ENCODE measurements at regions not wholly inside any gene's neighbourhood (a gene's known extent, or its start where the extent isn't known, plus 50 kb on each side); places are given as distances from the start of the nearest gene placed in this dataset.

DNA sequence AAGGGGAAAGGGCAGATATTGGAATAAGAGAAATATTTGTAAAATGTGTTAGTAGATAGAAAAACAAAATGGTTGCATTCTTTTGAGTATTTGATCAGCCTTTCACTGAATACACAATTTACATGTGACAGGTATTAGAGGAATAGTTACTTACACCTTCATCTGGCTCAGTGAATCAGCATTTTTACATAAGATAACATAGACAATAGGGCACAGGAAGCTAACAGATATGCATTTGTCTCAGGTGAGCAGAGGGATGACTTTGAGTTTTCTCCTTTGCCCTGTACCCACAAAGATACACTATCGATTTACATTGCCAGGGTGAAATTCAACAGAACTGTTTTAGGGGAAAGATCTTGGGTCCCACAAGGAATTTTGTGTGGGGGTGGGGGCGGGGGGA lies 373.1 kb upstream of the NETO1 start:
- Histone ChIP-seq H3K36me3 (ENCODE audit: control insufficient read depth in 4 of 4, insufficient read depth in 3 of 4, low read depth in 1 of 4, low read length in 3 of 4) (no peaks in the 10 kb centered on the region), H3K4me1 (ENCODE audit: control insufficient read depth in 4 of 4, insufficient read depth in 4 of 4, low read length in 3 of 4) (no peaks in the 10 kb centered on the region), H3K27ac (ENCODE audit: low read depth in 1 of 2, low read length in 2 of 2) (no peak overlapping the region), H3K9me3 (ENCODE audit: control insufficient read depth in 4 of 4, low read length in 3 of 4) (no peaks in the 10 kb centered on the region), H3K9ac (ENCODE audit: low read depth in 1 of 2, low read length in 2 of 2) (no peak overlapping the region), H3K27me3 (ENCODE audit: control insufficient read depth in 4 of 4, insufficient read depth in 4 of 4, low read length in 3 of 4) (no peaks in the 10 kb centered on the region), H3K4me3 (ENCODE audit: low read depth in 1 of 3, low read length in 3 of 3) (no peak overlapping the region)
- 54% methylated on average over 2 of the region's 2 CpGs for WGBS
- DNase-seq (ENCODE audit: low spot score), result no peak
- TF ChIP-seq, protein P1, sequence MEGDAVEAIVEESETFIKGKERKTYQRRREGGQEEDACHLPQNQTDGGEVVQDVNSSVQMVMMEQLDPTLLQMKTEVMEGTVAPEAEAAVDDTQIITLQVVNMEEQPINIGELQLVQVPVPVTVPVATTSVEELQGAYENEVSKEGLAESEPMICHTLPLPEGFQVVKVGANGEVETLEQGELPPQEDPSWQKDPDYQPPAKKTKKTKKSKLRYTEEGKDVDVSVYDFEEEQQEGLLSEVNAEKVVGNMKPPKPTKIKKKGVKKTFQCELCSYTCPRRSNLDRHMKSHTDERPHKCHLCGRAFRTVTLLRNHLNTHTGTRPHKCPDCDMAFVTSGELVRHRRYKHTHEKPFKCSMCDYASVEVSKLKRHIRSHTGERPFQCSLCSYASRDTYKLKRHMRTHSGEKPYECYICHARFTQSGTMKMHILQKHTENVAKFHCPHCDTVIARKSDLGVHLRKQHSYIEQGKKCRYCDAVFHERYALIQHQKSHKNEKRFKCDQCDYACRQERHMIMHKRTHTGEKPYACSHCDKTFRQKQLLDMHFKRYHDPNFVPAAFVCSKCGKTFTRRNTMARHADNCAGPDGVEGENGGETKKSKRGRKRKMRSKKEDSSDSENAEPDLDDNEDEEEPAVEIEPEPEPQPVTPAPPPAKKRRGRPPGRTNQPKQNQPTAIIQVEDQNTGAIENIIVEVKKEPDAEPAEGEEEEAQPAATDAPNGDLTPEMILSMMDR (IDR thresholded peaks at IDR 0.05; ENCODE audit: low read depth, low read length, missing input control), result no peak
- TF ChIP-seq JUND (IDR thresholded peaks at IDR 0.05), result no peak
- TF ChIP-seq SP1 (IDR thresholded peaks at IDR 0.05), result no peak
- no peak for TF ChIP-seq FOXA2 (IDR thresholded peaks at IDR 0.05)
- no peak for TF ChIP-seq HNF4A (conservative IDR thresholded peaks at IDR 0.05)
- TF ChIP-seq HNF4G (IDR thresholded peaks at IDR 0.05), result no peak
- TF ChIP-seq GABPA (IDR thresholded peaks at IDR 0.05 in 1 of 2, conservative IDR thresholded peaks at IDR 0.05 in 1 of 2), result no peak
- TF ChIP-seq TAF1 (conservative IDR thresholded peaks at IDR 0.05), result no peak
- no peak for TF ChIP-seq RXRA (IDR thresholded peaks at IDR 0.05)
- TF ChIP-seq, protein P2, sequence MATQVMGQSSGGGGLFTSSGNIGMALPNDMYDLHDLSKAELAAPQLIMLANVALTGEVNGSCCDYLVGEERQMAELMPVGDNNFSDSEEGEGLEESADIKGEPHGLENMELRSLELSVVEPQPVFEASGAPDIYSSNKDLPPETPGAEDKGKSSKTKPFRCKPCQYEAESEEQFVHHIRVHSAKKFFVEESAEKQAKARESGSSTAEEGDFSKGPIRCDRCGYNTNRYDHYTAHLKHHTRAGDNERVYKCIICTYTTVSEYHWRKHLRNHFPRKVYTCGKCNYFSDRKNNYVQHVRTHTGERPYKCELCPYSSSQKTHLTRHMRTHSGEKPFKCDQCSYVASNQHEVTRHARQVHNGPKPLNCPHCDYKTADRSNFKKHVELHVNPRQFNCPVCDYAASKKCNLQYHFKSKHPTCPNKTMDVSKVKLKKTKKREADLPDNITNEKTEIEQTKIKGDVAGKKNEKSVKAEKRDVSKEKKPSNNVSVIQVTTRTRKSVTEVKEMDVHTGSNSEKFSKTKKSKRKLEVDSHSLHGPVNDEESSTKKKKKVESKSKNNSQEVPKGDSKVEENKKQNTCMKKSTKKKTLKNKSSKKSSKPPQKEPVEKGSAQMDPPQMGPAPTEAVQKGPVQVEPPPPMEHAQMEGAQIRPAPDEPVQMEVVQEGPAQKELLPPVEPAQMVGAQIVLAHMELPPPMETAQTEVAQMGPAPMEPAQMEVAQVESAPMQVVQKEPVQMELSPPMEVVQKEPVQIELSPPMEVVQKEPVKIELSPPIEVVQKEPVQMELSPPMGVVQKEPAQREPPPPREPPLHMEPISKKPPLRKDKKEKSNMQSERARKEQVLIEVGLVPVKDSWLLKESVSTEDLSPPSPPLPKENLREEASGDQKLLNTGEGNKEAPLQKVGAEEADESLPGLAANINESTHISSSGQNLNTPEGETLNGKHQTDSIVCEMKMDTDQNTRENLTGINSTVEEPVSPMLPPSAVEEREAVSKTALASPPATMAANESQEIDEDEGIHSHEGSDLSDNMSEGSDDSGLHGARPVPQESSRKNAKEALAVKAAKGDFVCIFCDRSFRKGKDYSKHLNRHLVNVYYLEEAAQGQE (IDR thresholded peaks at IDR 0.05), result no peak
- no peak for TF ChIP-seq MAX (IDR thresholded peaks at IDR 0.05)
- no peak for TF ChIP-seq ZBTB33 (IDR thresholded peaks at IDR 0.05)
- no peak for TF ChIP-seq RAD21 (IDR thresholded peaks at IDR 0.05)
- TF ChIP-seq EGR1 (IDR thresholded peaks at IDR 0.05; ENCODE audit: low read depth in 2 of 2), result no peak

- DNase-seq (ENCODE audit: low spot score), result no peak
- no peak overlapping the region for H3K27ac ChIP-seq (ENCODE audit: low read depth in 1 of 2, low read length in 2 of 2)
These were observed 368.1 kb upstream of the NETO1 start for GRCh38 chr18:73235921-73236320.

More at GRCh38 chr18:73235921-73236320, 368.1 kb upstream of the NETO1 start:
- H3K4me1 ChIP-seq (ENCODE audit: control insufficient read depth in 4 of 4, insufficient read depth in 4 of 4, low read length in 3 of 4), result no peaks in the 10 kb centered on the region
- no peaks in the 10 kb centered on the region for H3K27me3 ChIP-seq (ENCODE audit: control insufficient read depth in 4 of 4, insufficient read depth in 4 of 4, low read length in 3 of 4)
- TF ChIP-seq, protein P2 (IDR thresholded peaks at IDR 0.05), result no peak
- no peaks in the 10 kb centered on the region for H3K36me3 ChIP-seq (ENCODE audit: control insufficient read depth in 4 of 4, insufficient read depth in 3 of 4, low read depth in 1 of 4, low read length in 3 of 4)
- no peak overlapping the region for H3K9ac ChIP-seq (ENCODE audit: low read depth in 1 of 2, low read length in 2 of 2)
- H3K9me3 ChIP-seq (ENCODE audit: control insufficient read depth in 4 of 4, low read length in 3 of 4), result no peaks in the 10 kb centered on the region
- H3K4me3 ChIP-seq (ENCODE audit: low read depth in 1 of 3, low read length in 3 of 3), result no peak overlapping the region

Measured in liver (tissue), 8 donors.